Skeletal muscle satellite cell (primary cell): ENCODE measurements at regions not wholly inside any gene's neighbourhood (a gene's known extent, or its start where the extent isn't known, plus 50 kb on each side); places are given as distances from the start of the nearest gene placed in this dataset.

Source experiments
- H3K27me3 ChIP-seq: 2 replicates; pipeline ENCODE4 v1.7.0; 2013; ENCODE audit warnings: low read length; ENCODE audit not compliant: control insufficient read depth, insufficient read depth
- H3K36me3 ChIP-seq: 2 replicates; pipeline ENCODE4 v1.7.0; 2013; ENCODE audit warnings: mild to moderate bottlenecking, control low read depth, low read length; ENCODE audit not compliant: insufficient read depth
- H3K4me1 ChIP-seq: 2 replicates; pipeline ENCODE4 v1.7.0; 2013; ENCODE audit warnings: low read length; ENCODE audit not compliant: control insufficient read depth, insufficient read depth
- H3K4me2 ChIP-seq: 2 replicates; pipeline ENCODE4 v1.7.0; 2013; ENCODE audit warnings: mild to moderate bottlenecking, low read length
- H3K4me3 ChIP-seq: 2 replicates; pipeline ENCODE4 v1.7.0; 2013; ENCODE audit warnings: low read length
- H3K9ac ChIP-seq: 2 replicates; pipeline ENCODE4 v1.7.0; 2013; ENCODE audit warnings: mild to moderate bottlenecking, low read depth, low read length, moderate library complexity
- H3K9me3 ChIP-seq: replicated peaks from 2 replicates; pipeline ENCODE4 v1.7.0; 2013; ENCODE audit warnings: mild to moderate bottlenecking, control low read depth, low read length

DNA sequence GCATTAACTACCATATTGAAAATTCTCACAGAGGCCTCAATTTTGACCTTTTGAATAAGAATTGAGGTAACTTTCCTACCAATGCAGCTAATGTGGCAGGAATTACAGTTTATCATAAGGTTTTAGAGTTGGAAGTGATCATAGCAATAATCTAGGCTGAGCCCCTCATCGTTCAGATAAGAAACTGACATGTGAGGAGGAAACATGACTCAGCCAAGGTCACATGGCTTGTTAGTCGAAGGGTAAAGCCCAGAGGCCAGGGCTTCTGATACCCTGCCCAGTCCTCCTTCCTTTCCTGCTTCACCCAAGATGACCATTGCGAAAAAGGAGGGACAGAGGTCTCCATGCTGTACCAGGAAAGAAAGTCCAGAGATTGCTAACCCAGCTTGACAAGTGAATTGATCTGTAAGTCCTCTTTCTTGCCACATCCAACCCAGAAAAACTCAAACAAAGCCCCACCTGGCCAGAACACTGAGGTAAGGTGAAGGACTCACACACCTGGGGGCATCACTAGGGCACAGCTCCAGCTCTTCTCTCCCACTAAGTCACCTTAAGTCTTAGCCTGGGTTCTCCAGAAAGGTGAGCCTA is 174.8 kb downstream of the EN1 start:
- Histone ChIP-seq H3K4me2 (no peak overlapping the region), H3K9ac (no peak overlapping the region), H3K36me3 (no peaks in the 10 kb centered on the region), H3K4me3 (no peak overlapping the region), H3K9me3 (no peaks in the 10 kb centered on the region), H3K27me3 (no peaks in the 10 kb centered on the region), H3K4me1 (peaks cover 41% of the 10 kb centered on the region)

DNA sequence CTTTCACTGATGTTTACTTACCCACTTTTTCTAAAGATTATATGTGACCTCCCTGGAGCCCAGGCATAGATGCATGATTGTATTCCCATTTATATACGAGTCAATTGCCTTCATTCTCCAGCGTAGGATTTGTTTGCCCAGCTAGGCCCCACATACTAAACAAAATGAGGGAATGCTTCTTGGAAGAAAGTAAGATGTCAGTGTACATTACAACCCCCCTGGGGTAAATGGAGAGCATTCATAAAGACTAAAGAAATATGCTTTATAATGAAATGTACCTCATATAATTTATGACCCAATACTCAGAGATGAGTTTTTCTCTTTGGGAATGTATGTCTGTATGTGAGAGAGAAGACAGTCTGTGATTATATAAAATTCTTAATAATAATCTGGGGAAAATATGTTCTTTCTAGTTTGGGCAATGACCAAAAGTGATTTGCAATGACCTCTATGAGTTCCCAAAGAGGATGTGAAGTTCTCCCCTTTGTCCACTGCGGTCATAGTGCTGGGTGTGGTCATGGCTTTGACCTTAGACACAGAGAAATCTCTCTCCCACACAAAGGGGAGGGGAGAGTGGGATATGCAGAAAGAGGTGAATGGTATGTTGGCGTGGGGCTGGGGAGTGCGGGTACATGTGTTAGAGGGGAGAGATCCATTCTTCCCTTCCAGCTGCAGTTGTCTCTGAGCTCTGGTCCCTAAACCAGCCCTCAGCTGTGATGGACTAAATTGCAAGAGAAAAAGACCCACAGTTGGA is 175.6 kb downstream of the EN1 start:
- Histone ChIP-seq H3K36me3 (no peaks in the 10 kb centered on the region), H3K4me1 (peaks cover 43% of the 10 kb centered on the region), H3K9me3 (no peaks in the 10 kb centered on the region), H3K9ac (no peak overlapping the region), H3K4me2 (no peak overlapping the region), H3K4me3 (no peak overlapping the region), H3K27me3 (no peaks in the 10 kb centered on the region)

DNA sequence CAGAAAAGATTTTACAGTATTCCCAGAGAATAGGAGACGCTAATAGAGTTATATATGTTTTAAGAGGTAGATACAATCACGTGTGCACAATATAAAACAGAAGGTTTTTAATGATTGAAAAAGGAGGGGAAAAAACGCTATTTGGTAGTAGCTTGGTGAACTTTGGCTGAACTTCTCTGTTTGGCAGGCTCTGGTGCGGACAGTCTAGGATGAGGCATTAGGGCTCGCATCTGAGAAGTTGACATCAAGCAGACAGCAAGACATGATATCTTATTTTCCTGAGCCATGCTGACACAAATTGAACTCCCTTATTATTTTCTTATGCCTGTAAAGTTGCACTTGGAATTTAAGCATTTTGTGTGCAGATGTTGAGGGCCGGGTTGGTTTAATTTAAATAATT is 176.6 kb downstream of the EN1 start:
- Histone ChIP-seq H3K4me1 (peaks cover 43% of the 10 kb centered on the region), H3K36me3 (no peaks in the 10 kb centered on the region), H3K27me3 (no peaks in the 10 kb centered on the region)

DNA sequence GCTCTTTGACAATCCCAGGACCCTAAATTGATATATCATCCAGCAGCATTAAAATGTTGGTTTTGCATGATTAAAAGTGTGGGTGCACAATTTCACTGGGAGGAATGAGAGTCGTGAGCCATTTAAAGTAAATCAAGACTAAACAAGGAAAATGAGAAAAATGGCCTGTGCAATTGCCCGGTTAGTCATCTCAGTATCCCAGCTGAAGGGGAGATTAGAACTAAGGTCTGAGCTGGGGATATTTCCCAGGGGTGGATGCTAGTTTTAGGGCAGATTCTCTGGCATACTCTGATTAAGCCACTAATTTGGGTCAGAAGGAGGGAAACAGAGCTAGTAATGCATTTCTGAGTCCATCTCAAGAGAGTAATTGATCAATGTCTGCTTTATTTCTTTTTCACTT is 177.2 kb downstream of the EN1 start:
- H3K9me3 ChIP-seq, result no peaks in the 10 kb centered on the region
- no peak overlapping the region for H3K4me3 ChIP-seq
- H3K36me3 ChIP-seq, result no peaks in the 10 kb centered on the region
- peak overlapping the region; percentile 74 for H3K9ac ChIP-seq
- peaks cover 43% of the 10 kb centered on the region for H3K4me1 ChIP-seq
- H3K4me2 ChIP-seq, result peak overlapping the region; percentile 59
- no peaks in the 10 kb centered on the region for H3K27me3 ChIP-seq

More for the DNA sequence above, 176.6 kb downstream of the EN1 start:
- H3K4me3 ChIP-seq, result no peak overlapping the region
- no peak overlapping the region for H3K9ac ChIP-seq
- H3K9me3 ChIP-seq, result no peaks in the 10 kb centered on the region
- no peak overlapping the region for H3K4me2 ChIP-seq

DNA sequence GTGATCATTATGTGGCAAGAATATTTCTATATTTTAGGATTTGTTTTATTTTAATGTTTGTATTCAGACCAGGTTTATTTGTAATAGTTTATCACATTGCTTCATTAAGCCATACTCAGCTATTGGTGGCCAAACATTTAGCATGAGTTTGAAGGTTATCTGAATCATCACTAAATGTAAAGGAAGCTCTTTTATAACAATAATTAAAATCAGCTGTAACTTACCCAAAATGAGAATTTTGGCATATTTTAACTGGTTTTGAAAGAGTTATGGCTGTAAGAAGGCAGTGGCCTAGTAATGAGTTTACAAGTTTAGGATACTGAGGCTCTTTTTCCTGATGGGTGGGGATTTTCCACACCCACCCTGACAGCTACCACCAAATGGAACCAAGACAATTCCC is 177.8 kb downstream of the EN1 start:
- H3K27me3 ChIP-seq, result no peaks in the 10 kb centered on the region
- peak overlapping the region; percentile 74 for H3K9ac ChIP-seq
- peak overlapping the region; percentile 59 for H3K4me2 ChIP-seq
- H3K9me3 ChIP-seq, result no peaks in the 10 kb centered on the region
- H3K4me1 ChIP-seq, result peaks cover 43% of the 10 kb centered on the region
- H3K36me3 ChIP-seq, result no peaks in the 10 kb centered on the region
- H3K4me3 ChIP-seq, result peak overlapping the region; percentile 22

DNA sequence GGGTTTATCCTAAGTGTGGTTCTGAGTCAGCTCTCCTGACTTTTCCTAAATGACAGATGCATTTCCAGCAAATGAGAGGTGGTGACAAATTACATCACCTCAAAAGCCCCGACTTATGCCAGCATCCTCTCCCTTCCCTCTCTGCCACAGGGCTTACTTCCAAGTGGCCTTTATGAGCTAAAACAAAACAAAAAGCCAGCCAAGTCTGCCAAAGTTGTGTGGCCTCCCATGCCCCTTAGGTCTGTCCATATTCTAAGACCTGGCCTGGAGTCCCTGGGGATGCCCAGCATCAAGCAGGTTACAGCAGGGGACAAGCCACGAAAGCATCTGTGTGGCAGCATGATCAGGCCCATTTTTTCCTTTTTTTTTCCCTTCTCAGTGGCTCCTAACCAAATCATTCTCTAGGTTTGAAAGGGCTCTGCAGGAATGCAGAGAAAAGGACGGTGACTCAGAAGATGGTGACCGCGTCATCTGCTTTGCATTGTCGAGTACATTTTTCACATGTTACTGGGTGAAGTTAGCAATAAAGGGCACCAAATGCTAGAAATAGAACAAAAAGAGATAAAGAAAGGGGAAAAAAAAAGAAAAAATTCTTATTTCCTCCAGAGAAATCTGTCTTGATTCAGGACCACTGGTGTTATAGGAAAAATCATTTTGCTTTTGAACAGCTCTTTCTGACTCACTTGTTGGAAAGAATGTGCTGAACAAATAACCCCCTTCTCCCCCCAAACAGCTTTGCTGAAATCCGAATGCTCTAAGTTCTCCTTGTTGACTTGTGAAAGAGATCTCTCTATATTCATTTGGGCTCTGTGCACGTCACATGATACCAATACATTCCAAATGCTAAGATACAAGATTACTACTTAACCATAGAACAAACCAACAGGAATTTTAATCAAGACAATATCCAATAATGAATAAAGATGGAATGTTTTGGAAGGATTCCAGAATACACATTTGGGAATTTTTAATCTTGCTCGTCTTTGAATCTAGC is 178.7 kb downstream of the EN1 start:
- Histone ChIP-seq H3K4me2 (peak overlapping the region; percentile 59), H3K9ac (peak overlapping the region; percentile 74), H3K4me1 (peaks cover 43% of the 10 kb centered on the region)

DNA sequence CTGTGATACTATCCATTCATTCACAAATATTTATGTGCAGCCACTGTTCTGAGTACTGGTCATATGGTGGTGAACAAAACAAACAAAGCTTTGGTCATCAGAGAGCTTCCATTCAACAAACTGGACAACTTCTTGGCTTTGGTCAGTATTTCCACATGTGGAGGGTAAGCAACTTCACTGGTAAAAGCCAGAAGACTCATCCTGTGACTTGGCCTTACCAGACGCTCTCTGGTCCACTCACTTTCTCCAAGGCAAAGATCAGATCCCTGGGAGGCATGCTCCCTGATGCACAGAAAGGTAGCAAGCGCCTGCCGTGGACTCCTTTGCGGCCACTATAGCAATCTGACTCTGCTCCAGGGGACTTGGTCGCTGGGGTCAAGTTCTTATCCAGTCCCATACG is 179.5 kb downstream of the EN1 start:
- peaks cover 43% of the 10 kb centered on the region for H3K4me1 ChIP-seq
- peak overlapping the region; percentile 74 for H3K9ac ChIP-seq
- H3K27me3 ChIP-seq, result no peaks in the 10 kb centered on the region
- no peaks in the 10 kb centered on the region for H3K36me3 ChIP-seq
- peak overlapping the region; percentile 59 for H3K4me2 ChIP-seq
- no peaks in the 10 kb centered on the region for H3K9me3 ChIP-seq
- peak overlapping the region; percentile 6 for H3K4me3 ChIP-seq

More for the DNA sequence above, 178.7 kb downstream of the EN1 start:
- H3K9me3 ChIP-seq, result no peaks in the 10 kb centered on the region
- peak overlapping the region; percentile 21 for H3K4me3 ChIP-seq
- H3K27me3 ChIP-seq, result no peaks in the 10 kb centered on the region
- H3K36me3 ChIP-seq, result no peaks in the 10 kb centered on the region

DNA sequence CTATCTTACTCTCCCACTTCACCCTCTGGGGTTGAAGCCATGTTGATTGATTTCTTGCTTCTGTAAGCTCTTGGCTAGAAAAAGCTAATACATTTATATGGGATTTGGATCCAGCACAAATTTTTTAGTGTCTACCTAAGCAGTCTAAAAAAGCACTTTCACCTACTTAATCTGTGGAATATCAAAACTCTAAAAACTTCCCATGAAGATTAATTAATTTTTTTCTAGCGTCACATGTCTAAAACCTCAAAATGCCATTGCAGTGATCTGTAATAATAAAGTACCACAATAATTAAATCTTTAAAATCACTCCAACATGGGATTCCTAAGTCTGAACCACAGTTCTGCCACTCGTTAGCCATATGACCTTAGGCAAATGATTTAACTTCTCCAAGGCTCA is 180.1 kb downstream of the EN1 start:
- no peak overlapping the region for H3K9ac ChIP-seq
- peaks cover 38% of the 10 kb centered on the region for H3K4me1 ChIP-seq
- H3K27me3 ChIP-seq, result no peaks in the 10 kb centered on the region
- H3K36me3 ChIP-seq, result no peaks in the 10 kb centered on the region
- no peaks in the 10 kb centered on the region for H3K9me3 ChIP-seq
- H3K4me3 ChIP-seq, result no peak overlapping the region
- no peak overlapping the region for H3K4me2 ChIP-seq

DNA sequence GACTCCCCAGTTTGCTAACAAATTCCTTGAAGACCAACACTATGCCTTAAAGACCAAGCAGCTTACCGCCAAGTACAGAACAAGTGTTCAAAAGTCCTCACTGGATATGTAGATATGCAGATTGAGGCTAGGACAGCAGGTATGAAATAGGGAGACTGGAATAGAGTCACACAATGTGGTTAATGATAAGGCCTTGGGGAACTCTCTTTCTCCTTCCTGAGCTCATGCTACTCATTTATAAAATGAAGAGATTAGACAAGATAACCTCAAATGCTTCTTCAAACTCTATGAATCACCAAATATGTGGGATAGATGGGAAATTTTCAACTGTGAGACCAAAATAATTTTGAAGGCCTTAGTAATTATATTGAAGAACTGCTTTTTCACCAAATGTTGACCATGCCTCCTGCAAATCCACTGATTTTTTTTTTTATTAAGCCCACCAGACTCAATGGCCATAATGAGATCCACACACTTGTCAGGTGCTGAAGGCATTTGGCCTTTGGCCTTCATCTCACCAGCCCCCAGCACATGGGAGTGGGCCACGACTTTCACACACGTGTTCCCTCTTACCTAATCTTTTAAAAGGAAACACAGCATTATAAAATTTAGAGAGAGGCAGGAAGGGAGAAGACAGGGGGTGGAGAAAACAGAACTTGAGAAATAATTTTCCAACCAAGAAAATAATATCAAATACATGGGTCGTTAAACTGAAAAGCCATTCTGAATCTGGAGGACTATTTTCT is 181.5 kb downstream of the EN1 start:
- Histone ChIP-seq H3K36me3 (no peaks in the 10 kb centered on the region), H3K4me1 (peaks cover 31% of the 10 kb centered on the region), H3K9ac (no peak overlapping the region), H3K4me3 (no peak overlapping the region), H3K27me3 (no peaks in the 10 kb centered on the region), H3K4me2 (no peak overlapping the region), H3K9me3 (no peaks in the 10 kb centered on the region)

DNA sequence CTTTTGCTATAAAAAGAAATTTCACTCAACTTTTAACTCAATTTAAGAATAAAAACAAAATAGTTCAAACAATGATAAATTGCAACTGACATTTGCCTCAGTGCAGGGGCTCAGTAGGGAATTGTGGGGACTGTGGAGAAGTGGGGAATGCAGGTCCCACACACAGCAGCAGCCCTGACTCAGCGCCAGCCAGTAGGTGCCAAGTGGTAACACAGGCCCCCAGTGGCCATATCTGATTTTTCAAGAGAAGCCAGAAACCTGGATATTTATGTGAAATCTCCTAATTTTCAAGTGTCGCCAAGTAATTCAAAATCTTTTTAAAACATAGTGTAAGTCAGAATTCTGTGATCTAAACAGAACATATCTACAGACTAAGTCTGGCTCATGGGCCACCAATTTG is 186.3 kb downstream of the EN1 start:
- H3K4me1 ChIP-seq, result no peaks in the 10 kb centered on the region
- no peak overlapping the region for H3K4me3 ChIP-seq

More for the DNA sequence above, 186.3 kb downstream of the EN1 start:
- Histone ChIP-seq H3K9ac (no peak overlapping the region), H3K27me3 (no peaks in the 10 kb centered on the region), H3K36me3 (no peaks in the 10 kb centered on the region), H3K9me3 (no peaks in the 10 kb centered on the region), H3K4me2 (no peak overlapping the region)
